ENCODE measurements at regions not wholly inside any gene's neighbourhood (a gene's known extent, or its start where the extent isn't known, plus 50 kb on each side); places are given as distances from the start of the nearest gene placed in this dataset.

DNA sequence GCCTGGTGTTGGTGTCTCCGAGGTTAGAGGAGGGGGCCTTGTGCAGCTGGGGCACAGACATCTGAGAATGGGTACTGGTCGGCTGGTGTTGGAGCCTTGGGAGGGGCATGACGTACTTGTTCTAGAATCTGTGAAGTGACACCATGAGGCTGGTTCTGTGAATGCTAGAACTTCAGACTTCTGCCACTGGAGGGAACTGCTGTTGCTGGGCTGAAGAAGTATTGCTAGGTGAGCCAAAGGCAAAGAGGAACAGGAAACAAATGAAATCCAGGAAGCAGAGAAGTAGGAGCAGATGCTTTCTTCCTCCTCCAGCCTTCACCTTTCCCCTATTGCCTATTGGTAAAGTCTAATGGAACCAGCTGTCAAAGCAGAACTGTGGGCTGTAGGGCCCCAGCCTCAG lies 120.9 kb upstream of the DDIT4L start:
- ATAC-seq (peak in 1 of 2 experiments; percentile 67; a peak in 4 of 6 replicates), DNase-seq (ENCODE audit: low read depth in 1 of 2, low spot score in 1 of 2) (peak in 1 of 2 experiments; percentile 41), FAIRE-seq (no peak)
- ChIA-PET POLR2A (no interaction called here), CTCF (interaction anchor here (1.4 kb wide), 1 partner anchor 10 kb away, joined by 4 read pairs; no protein-coding TSS in a partner anchor)
- WGBS (ENCODE audit: missing lambda C conversion rate), result 48% methylated on average over 3 of the region's 3 CpGs
- Histone ChIP-seq H3K9me3 (no peaks in the 10 kb centered on the region), H3K27ac (no peak overlapping the region), H3K4me2 (no peak overlapping the region), H3K4me1 (no peaks in the 10 kb centered on the region), H3K4me3 (no peak overlapping the region)
- TF ChIP-seq RAD21 (conservative IDR thresholded peaks at IDR 0.05 in 1 of 2, IDR thresholded peaks at IDR 0.05 in 1 of 2) (0 out of 5 replicates have a peak, but pooled peaks have one; percentile 13 to 14), ZNF302 (CRISPR knock-in tag; IDR thresholded peaks at IDR 0.05) (no peak)

GRCh38 chr4:100306018-100306417 lies 115.8 kb upstream of the DDIT4L start:
- TF ChIP-seq ZNF302 (CRISPR knock-in tag; IDR thresholded peaks at IDR 0.05), result no peak
- TF ChIP-seq ZSCAN20 (CRISPR knock-in tag; IDR thresholded peaks at IDR 0.05), result no peak
- no peak for TF ChIP-seq ZFP36 (IDR thresholded peaks at IDR 0.05; ENCODE audit: borderline replicate concordance, partially characterized antibody)
- no peak for TF ChIP-seq TFCP2L1 (CRISPR knock-in tag; IDR thresholded peaks at IDR 0.05)
- no peak for TF ChIP-seq HOXA7 (CRISPR knock-in tag; IDR thresholded peaks at IDR 0.05)
- no peak for TF ChIP-seq CHD4 (IDR thresholded peaks at IDR 0.05; ENCODE audit: borderline replicate concordance)
- TF ChIP-seq, protein P1, sequence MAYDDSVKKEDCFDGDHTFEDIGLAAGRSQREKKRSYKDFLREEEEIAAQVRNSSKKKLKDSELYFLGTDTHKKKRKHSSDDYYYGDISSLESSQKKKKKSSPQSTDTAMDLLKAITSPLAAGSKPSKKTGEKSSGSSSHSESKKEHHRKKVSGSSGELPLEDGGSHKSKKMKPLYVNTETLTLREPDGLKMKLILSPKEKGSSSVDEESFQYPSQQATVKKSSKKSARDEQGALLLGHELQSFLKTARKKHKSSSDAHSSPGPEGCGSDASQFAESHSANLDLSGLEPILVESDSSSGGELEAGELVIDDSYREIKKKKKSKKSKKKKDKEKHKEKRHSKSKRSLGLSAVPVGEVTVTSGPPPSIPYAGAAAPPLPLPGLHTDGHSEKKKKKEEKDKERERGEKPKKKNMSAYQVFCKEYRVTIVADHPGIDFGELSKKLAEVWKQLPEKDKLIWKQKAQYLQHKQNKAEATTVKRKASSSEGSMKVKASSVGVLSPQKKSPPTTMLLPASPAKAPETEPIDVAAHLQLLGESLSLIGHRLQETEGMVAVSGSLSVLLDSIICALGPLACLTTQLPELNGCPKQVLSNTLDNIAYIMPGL (CRISPR knock-in tag; IDR thresholded peaks at IDR 0.05; ENCODE audit: borderline replicate concordance), result no peak
- no peak for TF ChIP-seq FOSB (CRISPR knock-in tag; IDR thresholded peaks at IDR 0.05)
- TF ChIP-seq MYC (IDR thresholded peaks at IDR 0.05; ENCODE audit: borderline replicate concordance, low read length), result no peak
- TF ChIP-seq NPAS2 (CRISPR knock-in tag; IDR thresholded peaks at IDR 0.05; ENCODE audit: borderline replicate concordance), result no peak
- TF ChIP-seq ELK1 (IDR thresholded peaks at IDR 0.05; ENCODE audit: low read depth, low read length), result no peak
- no peak for TF ChIP-seq KDM5A (IDR thresholded peaks at IDR 0.05)
- no peak for TF ChIP-seq E2F6 (IDR thresholded peaks at IDR 0.05; ENCODE audit: borderline replicate concordance, low read depth)
- TF ChIP-seq KDM1A (IDR thresholded peaks at IDR 0.05; ENCODE audit: low read depth), result no peak
- TF ChIP-seq HOXB5 (CRISPR knock-in tag; IDR thresholded peaks at IDR 0.05), result no peak
- no peak for TF ChIP-seq RARB (CRISPR knock-in tag; IDR thresholded peaks at IDR 0.05)
- no peak for TF ChIP-seq FOSL2 (IDR thresholded peaks at IDR 0.05)
- no peak for TF ChIP-seq FOSL2 (CRISPR knock-in tag; IDR thresholded peaks at IDR 0.05)
- no peak for FAIRE-seq
- POLR2A ChIA-PET, result no interaction called here
- CTCF ChIA-PET, result no interaction called here
- no peak overlapping the region for H3K4me3 ChIP-seq
- no peak overlapping the region for H3K27ac ChIP-seq
- DNase-seq (ENCODE audit: low read depth in 1 of 2, low spot score in 1 of 2), result no peak
- no peak overlapping the region for H3K4me2 ChIP-seq
- H3K9me3 ChIP-seq, result no peaks in the 10 kb centered on the region
- no peak for ATAC-seq
- no peaks in the 10 kb centered on the region for H3K4me1 ChIP-seq

All from A549 (cell line).